ENCODE measurements at regions not wholly inside any gene's neighbourhood (a gene's known extent, or its start where the extent isn't known, plus 50 kb on each side); places are given as distances from the start of the nearest gene placed in this dataset.

DNA sequence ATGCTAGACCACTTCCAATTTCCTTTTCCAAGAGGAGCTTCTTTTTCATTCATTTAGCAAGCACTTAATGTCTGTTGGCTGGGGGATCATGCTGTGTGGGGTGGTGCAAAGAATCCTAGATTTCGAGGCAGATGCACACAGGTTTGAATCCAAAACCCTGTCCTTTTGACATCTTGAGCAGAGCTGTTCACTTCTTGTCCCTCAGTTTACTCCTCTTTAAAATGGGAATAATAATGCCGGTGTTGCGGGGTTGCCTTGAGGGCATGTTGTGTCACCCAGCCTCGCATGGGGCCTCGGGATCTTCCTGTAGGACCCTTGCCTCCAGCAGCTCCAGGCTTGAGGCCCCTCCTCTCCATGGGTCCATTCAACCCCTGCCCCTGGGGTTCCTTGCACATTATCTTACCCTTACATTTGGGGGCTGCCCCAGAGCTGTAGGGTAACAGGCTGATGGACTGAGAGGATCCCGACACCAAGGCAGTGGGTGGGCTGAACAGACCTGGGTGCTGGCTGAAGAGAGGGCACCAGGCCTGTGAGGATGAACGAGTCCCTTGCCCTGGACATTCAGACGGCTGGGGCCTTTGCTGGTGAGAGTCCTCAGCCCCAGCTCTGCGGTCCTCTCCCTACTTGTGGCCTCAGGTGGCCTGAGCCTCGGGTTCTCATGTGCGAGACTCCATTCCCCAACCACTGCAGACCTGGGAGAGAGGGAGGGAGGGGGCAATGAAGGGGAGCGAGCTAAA lies 145.8 kb downstream of the BARX1 start:
- H3K27me3 ChIP-seq (ENCODE audit: control insufficient read depth, insufficient read depth, low read length) = no peaks in the 10 kb centered on the region
- ChIA-PET POLR2A (no interaction called here), CTCF (interaction anchor here (0.6 to 1.6 kb wide), 2 partner anchors 11 to 153 kb away, joined by 3 read pairs; no protein-coding TSS in a partner anchor)
- H3K36me3 ChIP-seq (ENCODE audit: control insufficient read depth, insufficient read depth, low read length) = no peaks in the 10 kb centered on the region
- no peak overlapping the region for H3K4me3 ChIP-seq (ENCODE audit: low read depth, low read length)
- DNase-seq (ENCODE audit: low read depth) = no peak
- TF ChIP-seq, protein P1, sequence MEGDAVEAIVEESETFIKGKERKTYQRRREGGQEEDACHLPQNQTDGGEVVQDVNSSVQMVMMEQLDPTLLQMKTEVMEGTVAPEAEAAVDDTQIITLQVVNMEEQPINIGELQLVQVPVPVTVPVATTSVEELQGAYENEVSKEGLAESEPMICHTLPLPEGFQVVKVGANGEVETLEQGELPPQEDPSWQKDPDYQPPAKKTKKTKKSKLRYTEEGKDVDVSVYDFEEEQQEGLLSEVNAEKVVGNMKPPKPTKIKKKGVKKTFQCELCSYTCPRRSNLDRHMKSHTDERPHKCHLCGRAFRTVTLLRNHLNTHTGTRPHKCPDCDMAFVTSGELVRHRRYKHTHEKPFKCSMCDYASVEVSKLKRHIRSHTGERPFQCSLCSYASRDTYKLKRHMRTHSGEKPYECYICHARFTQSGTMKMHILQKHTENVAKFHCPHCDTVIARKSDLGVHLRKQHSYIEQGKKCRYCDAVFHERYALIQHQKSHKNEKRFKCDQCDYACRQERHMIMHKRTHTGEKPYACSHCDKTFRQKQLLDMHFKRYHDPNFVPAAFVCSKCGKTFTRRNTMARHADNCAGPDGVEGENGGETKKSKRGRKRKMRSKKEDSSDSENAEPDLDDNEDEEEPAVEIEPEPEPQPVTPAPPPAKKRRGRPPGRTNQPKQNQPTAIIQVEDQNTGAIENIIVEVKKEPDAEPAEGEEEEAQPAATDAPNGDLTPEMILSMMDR (IDR thresholded peaks at IDR 0.05; ENCODE audit: insufficient read depth, low read depth, low read length) = no peak

DNA sequence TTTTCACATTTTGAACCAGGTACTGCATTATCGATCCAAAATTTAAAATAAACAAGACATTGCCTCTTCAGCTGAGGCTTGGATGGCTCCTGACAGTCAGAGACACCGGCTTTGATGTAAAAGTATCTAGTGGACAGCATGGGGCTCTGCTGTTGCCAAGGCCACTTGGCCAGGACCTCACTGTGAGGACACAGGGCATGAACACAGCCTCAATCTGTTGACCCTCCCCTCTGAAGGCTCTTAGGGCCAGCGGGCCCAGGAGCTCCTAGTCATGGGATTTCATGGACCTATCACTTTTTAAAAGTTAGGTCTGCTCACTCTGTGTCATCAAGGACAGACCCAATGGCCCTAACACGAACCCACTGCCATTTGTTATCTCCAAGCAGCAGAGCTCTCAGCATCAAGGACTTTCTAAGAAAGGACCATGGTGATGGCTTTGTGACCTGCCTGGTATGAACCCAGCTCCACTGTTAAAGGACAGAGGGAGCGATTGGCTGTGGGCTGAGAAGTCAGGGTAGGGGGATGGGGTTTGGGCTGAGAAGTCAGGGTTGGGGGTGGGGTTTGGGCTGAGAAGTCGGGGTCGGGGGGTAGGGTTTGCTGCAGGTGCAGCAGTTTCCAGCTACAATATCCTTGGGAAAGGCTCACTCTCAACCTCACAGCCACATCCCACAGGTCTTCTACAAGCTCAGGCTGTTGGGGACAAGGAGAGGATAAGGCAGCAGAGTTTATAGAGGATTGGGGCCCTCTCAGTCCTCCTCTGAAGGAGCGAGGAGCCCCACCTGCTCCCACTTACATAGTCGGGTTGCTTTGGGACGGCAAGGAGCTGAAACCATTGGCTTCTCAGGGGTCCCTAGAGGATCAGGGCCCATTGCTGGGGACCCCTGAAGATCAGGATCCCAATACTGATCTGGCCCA lies 146.8 kb downstream of the BARX1 start:
- TF ChIP-seq, protein P1 (IDR thresholded peaks at IDR 0.05; ENCODE audit: insufficient read depth, low read depth, low read length) = no peak
- Histone ChIP-seq H3K36me3 (ENCODE audit: control insufficient read depth, insufficient read depth, low read length) (no peaks in the 10 kb centered on the region), H3K4me3 (ENCODE audit: low read depth, low read length) (no peak overlapping the region), H3K27me3 (ENCODE audit: control insufficient read depth, insufficient read depth, low read length) (no peaks in the 10 kb centered on the region)
- ChIA-PET CTCF (interaction anchor here (0.8 to 1.6 kb wide), 2 partner anchors 12 to 19 kb away, joined by 3 read pairs; no protein-coding TSS in a partner anchor), POLR2A (no interaction called here)
- DNase-seq (ENCODE audit: low read depth) = no peak

DNA sequence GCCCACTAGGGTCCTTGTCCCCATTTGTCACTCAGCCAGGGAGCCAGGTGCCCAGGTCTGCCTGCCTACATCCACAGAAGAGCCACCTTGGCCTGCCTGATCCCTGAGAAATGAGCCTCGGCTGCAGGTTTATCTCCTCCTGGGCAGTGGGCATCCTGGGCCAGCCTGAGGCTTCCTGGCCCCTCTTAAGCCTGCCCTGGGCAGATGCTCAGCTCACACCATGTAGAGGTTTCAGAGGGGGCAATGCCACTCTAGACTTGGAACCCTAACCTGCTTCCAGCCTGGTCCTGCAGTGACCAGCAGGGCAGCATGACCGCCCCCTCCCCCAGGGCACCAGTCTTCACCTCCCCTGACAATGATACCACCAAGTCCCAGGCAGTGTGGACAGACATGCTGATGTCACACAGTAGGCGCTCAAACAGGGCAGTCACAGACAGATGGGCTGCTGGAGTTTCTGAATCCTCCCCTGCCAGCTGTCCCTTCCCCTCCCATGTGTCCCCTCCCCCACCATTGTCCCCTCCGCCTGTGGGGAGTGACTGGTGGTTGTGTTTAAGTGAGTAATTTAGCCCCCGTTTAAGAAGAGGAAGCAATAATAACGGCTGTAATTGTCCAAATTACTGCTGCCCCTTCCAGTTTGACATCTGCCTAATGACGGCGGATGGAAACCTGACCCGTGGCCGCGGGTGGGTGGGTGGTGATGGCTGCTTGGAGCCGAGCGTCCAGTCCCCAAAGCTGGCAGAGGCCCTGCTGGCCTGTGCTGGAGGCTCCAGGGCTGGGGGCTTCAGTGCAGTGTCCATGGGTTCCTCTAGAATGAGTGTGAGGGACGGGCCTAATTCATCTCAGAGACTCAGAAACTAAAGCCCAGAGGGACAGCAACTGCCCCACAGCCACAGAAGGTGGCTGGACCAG lies 147.7 kb downstream of the BARX1 start:
- TF ChIP-seq, protein P1 (IDR thresholded peaks at IDR 0.05; ENCODE audit: insufficient read depth, low read depth, low read length) = no peak
- Histone ChIP-seq H3K27me3 (ENCODE audit: control insufficient read depth, insufficient read depth, low read length) (no peaks in the 10 kb centered on the region), H3K36me3 (ENCODE audit: control insufficient read depth, insufficient read depth, low read length) (no peaks in the 10 kb centered on the region), H3K4me3 (ENCODE audit: low read depth, low read length) (no peak overlapping the region)
- CTCF ChIA-PET = interaction anchor here (1.6 kb wide), 1 partner anchor 13 kb away, joined by 3 read pairs; no protein-coding TSS in a partner anchor
- no peak for DNase-seq (ENCODE audit: low read depth)
- POLR2A ChIA-PET = no interaction called here

DNA sequence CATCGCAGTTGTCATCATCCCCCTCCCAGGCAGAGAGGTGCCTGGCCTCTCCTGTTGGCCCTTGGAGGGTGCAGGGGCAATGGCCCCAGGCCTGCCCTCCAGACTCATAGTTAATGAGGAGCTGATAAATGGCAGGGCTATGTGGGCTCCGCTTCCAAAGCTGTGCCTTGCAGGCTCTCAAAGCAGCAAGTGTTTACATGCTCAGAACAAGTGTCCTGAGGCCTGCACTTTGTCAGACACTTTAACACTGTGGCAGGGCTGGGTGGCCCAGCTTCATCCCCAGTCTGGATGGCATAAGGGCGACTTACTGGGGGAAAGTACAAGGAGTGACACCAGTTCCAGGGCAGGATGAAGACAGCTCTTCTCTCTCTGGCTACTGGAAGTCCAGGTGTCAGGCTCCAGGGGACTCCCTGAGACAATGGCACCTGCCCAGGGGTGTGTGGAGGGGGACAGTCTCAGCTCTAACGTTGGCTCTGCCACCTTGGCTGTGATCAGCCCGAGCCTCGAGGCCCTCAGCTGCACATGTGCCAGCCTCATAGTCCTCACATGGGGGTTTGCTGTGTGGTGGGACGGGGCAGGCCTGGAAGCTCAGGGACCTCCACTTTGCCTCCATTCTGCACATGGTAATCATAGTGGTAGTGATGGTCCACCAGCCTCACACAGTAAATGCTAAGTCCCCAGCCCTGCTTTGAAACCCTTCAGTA lies 153.4 kb downstream of the BARX1 start:
- CTCF ChIA-PET = no interaction called here
- TF ChIP-seq, protein P1 (IDR thresholded peaks at IDR 0.05; ENCODE audit: insufficient read depth, low read depth, low read length) = no peak

More for the DNA sequence above, 153.4 kb downstream of the BARX1 start:
- DNase-seq (ENCODE audit: low read depth) = no peak
- Histone ChIP-seq H3K27me3 (ENCODE audit: control insufficient read depth, insufficient read depth, low read length) (no peaks in the 10 kb centered on the region), H3K4me3 (ENCODE audit: low read depth, low read length) (no peak overlapping the region), H3K36me3 (ENCODE audit: control insufficient read depth, insufficient read depth, low read length) (no peaks in the 10 kb centered on the region)
- POLR2A ChIA-PET = no interaction called here

Measured in BJ (cell line).